ENCODE measurements at regions not wholly inside any gene's neighbourhood (a gene's known extent, or its start where the extent isn't known, plus 50 kb on each side); places are given as distances from the start of the nearest gene placed in this dataset.
"Not testable (repeated sequence)": the region's sequence is repeated elsewhere in the genome, so short reads cannot be mapped to it uniquely, and the experiment has no call there.

- no peak overlapping the region for H3K4me3 ChIP-seq (ENCODE audit: low read length)
- H3K4me1 ChIP-seq (ENCODE audit: control insufficient read depth, insufficient read depth, low read length), result no peaks in the 10 kb centered on the region
- no peaks in the 10 kb centered on the region for H3K36me3 ChIP-seq (ENCODE audit: control insufficient read depth, insufficient read depth, low read length)
- no peaks in the 10 kb centered on the region for H3K9me3 ChIP-seq (ENCODE audit: control insufficient read depth, low read length)
- no peak overlapping the region for H3K9ac ChIP-seq (ENCODE audit: low read length)
- H3K27me3 ChIP-seq (ENCODE audit: control insufficient read depth, insufficient read depth, low read length), result no peaks in the 10 kb centered on the region
Measured at GRCh38 chr5:60453186-60453976, 246.6 kb downstream of the DEPDC1B start.

DNA sequence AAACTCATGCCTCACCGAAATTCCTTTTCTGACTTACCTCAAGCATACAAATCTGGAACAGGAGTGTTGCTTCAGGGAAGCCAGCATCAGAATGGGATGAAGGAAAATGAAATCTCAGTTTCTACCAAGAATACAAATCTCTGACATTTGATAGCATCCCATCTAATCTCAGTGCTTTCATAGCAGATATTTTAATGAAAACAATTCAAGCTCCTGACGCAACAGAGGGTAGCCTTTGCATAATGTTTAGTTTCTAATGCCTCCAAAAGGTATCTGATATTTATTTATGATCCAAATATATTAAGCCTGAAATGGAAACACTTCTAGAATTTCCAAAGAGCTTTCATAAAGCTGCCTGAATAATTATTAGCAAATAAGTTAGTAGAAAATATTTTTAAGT is 251.4 kb downstream of the DEPDC1B start:
- Histone ChIP-seq H3K36me3 (ENCODE audit: control insufficient read depth, insufficient read depth, low read length) (no peaks in the 10 kb centered on the region), H3K27me3 (ENCODE audit: control insufficient read depth, insufficient read depth, low read length) (no peaks in the 10 kb centered on the region), H3K4me3 (ENCODE audit: low read length) (no peak overlapping the region), H3K9ac (ENCODE audit: low read length) (no peak overlapping the region), H3K4me1 (ENCODE audit: control insufficient read depth, insufficient read depth, low read length) (peaks cover 11% of the 10 kb centered on the region), H3K9me3 (ENCODE audit: control insufficient read depth, low read length) (no peaks in the 10 kb centered on the region)

GRCh38 chr5:60447488-60447920 is 252.5 kb downstream of the DEPDC1B start:
- Histone ChIP-seq H3K36me3 (ENCODE audit: control insufficient read depth, insufficient read depth, low read length) (no peaks in the 10 kb centered on the region), H3K4me1 (ENCODE audit: control insufficient read depth, insufficient read depth, low read length) (peaks cover 11% of the 10 kb centered on the region), H3K9ac (ENCODE audit: low read length) (no peak overlapping the region), H3K4me3 (ENCODE audit: low read length) (no peak overlapping the region), H3K9me3 (ENCODE audit: control insufficient read depth, low read length) (no peaks in the 10 kb centered on the region), H3K27me3 (ENCODE audit: control insufficient read depth, insufficient read depth, low read length) (no peaks in the 10 kb centered on the region)

DNA sequence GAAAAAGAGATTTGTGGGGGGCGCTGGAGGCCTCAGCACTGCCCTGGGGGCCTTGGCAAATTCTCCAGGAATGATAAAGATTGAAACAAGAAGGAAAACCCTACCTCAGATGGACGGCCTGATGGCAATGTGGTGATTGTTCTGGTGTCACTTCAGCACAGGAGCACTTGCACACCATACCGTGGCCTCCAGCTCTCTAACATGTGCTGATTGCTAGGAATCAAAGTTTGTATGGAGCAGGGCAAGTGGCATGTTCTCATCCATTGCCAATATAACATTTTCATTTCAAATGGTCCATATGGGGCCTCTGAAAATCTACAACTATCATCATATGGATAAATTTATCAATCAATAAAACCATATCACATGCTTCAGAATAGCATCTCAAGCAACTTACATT is 253.0 kb downstream of the DEPDC1B start:
- Histone ChIP-seq H3K9ac (ENCODE audit: low read length) (no peak overlapping the region), H3K4me3 (ENCODE audit: low read length) (no peak overlapping the region), H3K4me1 (ENCODE audit: control insufficient read depth, insufficient read depth, low read length) (peaks cover 11% of the 10 kb centered on the region), H3K27me3 (ENCODE audit: control insufficient read depth, insufficient read depth, low read length) (no peaks in the 10 kb centered on the region), H3K36me3 (ENCODE audit: control insufficient read depth, insufficient read depth, low read length) (no peaks in the 10 kb centered on the region), H3K9me3 (ENCODE audit: control insufficient read depth, low read length) (no peaks in the 10 kb centered on the region)

GRCh38 chr5:60445921-60446320 is 254.0 kb downstream of the DEPDC1B start:
- Histone ChIP-seq H3K4me3 (ENCODE audit: low read length) (no peak overlapping the region), H3K4me1 (ENCODE audit: control insufficient read depth, insufficient read depth, low read length) (peaks cover 11% of the 10 kb centered on the region), H3K27me3 (ENCODE audit: control insufficient read depth, insufficient read depth, low read length) (no peaks in the 10 kb centered on the region), H3K9me3 (ENCODE audit: control insufficient read depth, low read length) (no peaks in the 10 kb centered on the region), H3K36me3 (ENCODE audit: control insufficient read depth, insufficient read depth, low read length) (no peaks in the 10 kb centered on the region), H3K9ac (ENCODE audit: low read length) (no peak overlapping the region)

DNA sequence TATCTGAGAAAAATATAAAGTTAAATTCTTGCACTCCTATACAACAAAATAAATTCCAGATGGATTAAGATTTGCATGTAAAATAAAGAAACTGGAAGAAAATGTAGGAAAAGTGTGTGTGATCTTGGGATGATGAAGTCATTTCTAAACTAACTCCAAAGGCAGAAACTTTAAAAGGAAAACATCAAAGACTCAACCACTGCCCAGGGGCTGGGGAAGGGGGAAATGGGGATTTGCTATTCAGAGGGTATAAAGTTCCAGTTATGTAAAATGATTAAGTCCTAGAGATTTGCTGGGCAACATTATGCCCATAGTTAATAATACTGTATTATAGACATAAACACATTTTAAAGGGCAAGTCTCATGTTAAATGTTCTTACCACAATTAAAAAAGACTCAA is 254.5 kb downstream of the DEPDC1B start:
- Histone ChIP-seq H3K9me3 (ENCODE audit: control insufficient read depth, low read length) (no peaks in the 10 kb centered on the region), H3K9ac (ENCODE audit: low read length) (no peak overlapping the region), H3K27me3 (ENCODE audit: control insufficient read depth, insufficient read depth, low read length) (no peaks in the 10 kb centered on the region), H3K36me3 (ENCODE audit: control insufficient read depth, insufficient read depth, low read length) (no peaks in the 10 kb centered on the region), H3K4me1 (ENCODE audit: control insufficient read depth, insufficient read depth, low read length) (peaks cover 11% of the 10 kb centered on the region), H3K4me3 (ENCODE audit: low read length) (no peak overlapping the region)

- Histone ChIP-seq H3K36me3 (ENCODE audit: control insufficient read depth, insufficient read depth, low read length) (no peaks in the 10 kb centered on the region), H3K27me3 (ENCODE audit: control insufficient read depth, insufficient read depth, low read length) (no peaks in the 10 kb centered on the region), H3K9ac (ENCODE audit: low read length) (no peak overlapping the region), H3K4me1 (ENCODE audit: control insufficient read depth, insufficient read depth, low read length) (peaks cover 11% of the 10 kb centered on the region), H3K9me3 (ENCODE audit: control insufficient read depth, low read length) (no peaks in the 10 kb centered on the region), H3K4me3 (ENCODE audit: low read length) (no peak overlapping the region)
Measured at GRCh38 chr5:60444661-60445360, 255.2 kb downstream of the DEPDC1B start.

- Histone ChIP-seq H3K4me3 (ENCODE audit: low read length) (no peak overlapping the region), H3K36me3 (ENCODE audit: control insufficient read depth, insufficient read depth, low read length) (no peaks in the 10 kb centered on the region), H3K9ac (ENCODE audit: low read length) (no peak overlapping the region), H3K27me3 (ENCODE audit: control insufficient read depth, insufficient read depth, low read length) (no peaks in the 10 kb centered on the region), H3K4me1 (ENCODE audit: control insufficient read depth, insufficient read depth, low read length) (no peaks in the 10 kb centered on the region), H3K9me3 (ENCODE audit: control insufficient read depth, low read length) (no peaks in the 10 kb centered on the region)
Measured at GRCh38 chr5:60439552-60439951, 260.4 kb downstream of the DEPDC1B start.

DNA sequence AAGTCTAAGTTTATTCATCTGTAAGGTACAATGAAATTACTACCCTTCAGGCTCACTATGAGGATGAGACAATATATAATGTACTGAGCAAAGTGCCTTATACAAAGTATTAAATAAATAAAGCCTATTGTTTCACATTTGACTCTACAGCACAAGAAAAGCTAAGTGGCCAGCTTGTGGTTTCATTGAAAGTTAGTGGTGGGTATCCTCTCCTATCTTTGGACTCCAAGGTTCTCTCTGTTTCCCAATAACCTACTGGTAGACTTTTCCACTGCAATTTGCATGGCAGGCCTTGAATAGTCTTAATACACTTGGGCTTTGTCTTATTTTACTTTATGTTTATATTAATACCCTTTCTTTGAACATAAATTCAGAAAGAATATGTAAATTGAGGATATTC is 262.7 kb downstream of the DEPDC1B start:
- H3K9me3 ChIP-seq (ENCODE audit: control insufficient read depth, low read length), result no peaks in the 10 kb centered on the region
- no peak overlapping the region for H3K4me3 ChIP-seq (ENCODE audit: low read length)
- no peak overlapping the region for H3K9ac ChIP-seq (ENCODE audit: low read length)
- H3K36me3 ChIP-seq (ENCODE audit: control insufficient read depth, insufficient read depth, low read length), result no peaks in the 10 kb centered on the region
- no peaks in the 10 kb centered on the region for H3K27me3 ChIP-seq (ENCODE audit: control insufficient read depth, insufficient read depth, low read length)
- H3K4me1 ChIP-seq (ENCODE audit: control insufficient read depth, insufficient read depth, low read length), result no peaks in the 10 kb centered on the region

DNA sequence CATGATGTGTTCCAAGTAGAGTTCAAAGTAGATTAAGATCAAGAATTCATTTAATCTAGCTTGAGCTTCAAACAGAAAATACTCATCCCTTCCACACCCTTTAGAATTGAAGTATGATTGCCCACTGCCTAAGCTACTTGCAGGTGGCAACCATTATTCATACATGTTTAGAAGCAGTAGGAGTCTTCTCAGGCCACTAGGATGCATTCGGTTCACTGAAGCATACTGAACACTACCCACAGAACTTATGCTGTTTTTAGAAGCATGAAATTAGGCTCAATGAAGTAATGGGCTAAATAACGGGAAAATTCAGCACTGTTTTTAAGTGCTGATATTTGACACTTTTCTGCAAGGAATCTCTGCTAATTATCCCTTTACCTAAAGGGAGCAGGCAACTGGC is 263.4 kb downstream of the DEPDC1B start:
- H3K4me1 ChIP-seq (ENCODE audit: control insufficient read depth, insufficient read depth, low read length), result no peaks in the 10 kb centered on the region
- H3K9me3 ChIP-seq (ENCODE audit: control insufficient read depth, low read length), result no peaks in the 10 kb centered on the region
- H3K4me3 ChIP-seq (ENCODE audit: low read length), result no peak overlapping the region
- H3K9ac ChIP-seq (ENCODE audit: low read length), result no peak overlapping the region
- no peaks in the 10 kb centered on the region for H3K27me3 ChIP-seq (ENCODE audit: control insufficient read depth, insufficient read depth, low read length)
- no peaks in the 10 kb centered on the region for H3K36me3 ChIP-seq (ENCODE audit: control insufficient read depth, insufficient read depth, low read length)

- Histone ChIP-seq H3K9ac (ENCODE audit: low read length) (no peak overlapping the region), H3K27me3 (ENCODE audit: control insufficient read depth, insufficient read depth, low read length) (no peaks in the 10 kb centered on the region), H3K36me3 (ENCODE audit: control insufficient read depth, insufficient read depth, low read length) (no peaks in the 10 kb centered on the region), H3K9me3 (ENCODE audit: control insufficient read depth, low read length) (no peaks in the 10 kb centered on the region), H3K4me1 (ENCODE audit: control insufficient read depth, insufficient read depth, low read length) (no peaks in the 10 kb centered on the region), H3K4me3 (ENCODE audit: low read length) (no peak overlapping the region)
Measured at GRCh38 chr5:60435808-60436207, 264.2 kb downstream of the DEPDC1B start.

GRCh38 chr5:60426189-60426588 is 273.8 kb downstream of the DEPDC1B start:
- not testable (repeated sequence) for H3K4me1 ChIP-seq (ENCODE audit: control insufficient read depth, insufficient read depth, low read length); H3K9ac ChIP-seq (ENCODE audit: low read length); H3K9me3 ChIP-seq (ENCODE audit: control insufficient read depth, low read length); H3K27me3 ChIP-seq (ENCODE audit: control insufficient read depth, insufficient read depth, low read length); H3K4me3 ChIP-seq (ENCODE audit: low read length); H3K36me3 ChIP-seq (ENCODE audit: control insufficient read depth, insufficient read depth, low read length)

All from mucosa of stomach (tissue), 1 donor.